Large intestine (tissue), 3 donors: ENCODE measurements at regions not wholly inside any gene's neighbourhood (a gene's known extent, or its start where the extent isn't known, plus 50 kb on each side); places are given as distances from the start of the nearest gene placed in this dataset.

ENCODE experiments used
- DNase-seq, 2 donors: peaks; one replicate each; pipeline versions ENCODE4 v3.0.0 to v3.0.0-alpha.2; 2013
- H3K27ac ChIP-seq: one replicate; pipeline ENCODE4 v1.5.1; 2013; ENCODE audit warnings: low read length
- H3K27me3 ChIP-seq: 2 replicates; pipeline ENCODE4 v1.6.1; 2013; ENCODE audit warnings: low read length; ENCODE audit not compliant: control insufficient read depth, insufficient read depth
- H3K36me3 ChIP-seq: 2 replicates; pipeline ENCODE4 v1.6.1; 2013; ENCODE audit warnings: low read length; ENCODE audit not compliant: control insufficient read depth, insufficient read depth
- H3K4me1 ChIP-seq: one replicate; pipeline ENCODE4 v1.6.1; 2013; ENCODE audit warnings: low read length; ENCODE audit not compliant: control insufficient read depth, insufficient read depth
- H3K4me3 ChIP-seq: one replicate; pipeline ENCODE4 v1.5.1; 2013; ENCODE audit warnings: low read length
- H3K9me3 ChIP-seq: one replicate; pipeline ENCODE4 v1.6.1; 2013; ENCODE audit warnings: mild to moderate bottlenecking, low read depth, low read length, moderate library complexity; ENCODE audit not compliant: control insufficient read depth
- WGBS: methylation state at CpG from one replicate; pipeline ENCODE4 v1.1.5; 2013; ENCODE audit warnings: low lambda C conversion rate; ENCODE audit not compliant: insufficient coverage; 5-methylcytosine and 5-hydroxymethylcytosine counted together

DNA sequence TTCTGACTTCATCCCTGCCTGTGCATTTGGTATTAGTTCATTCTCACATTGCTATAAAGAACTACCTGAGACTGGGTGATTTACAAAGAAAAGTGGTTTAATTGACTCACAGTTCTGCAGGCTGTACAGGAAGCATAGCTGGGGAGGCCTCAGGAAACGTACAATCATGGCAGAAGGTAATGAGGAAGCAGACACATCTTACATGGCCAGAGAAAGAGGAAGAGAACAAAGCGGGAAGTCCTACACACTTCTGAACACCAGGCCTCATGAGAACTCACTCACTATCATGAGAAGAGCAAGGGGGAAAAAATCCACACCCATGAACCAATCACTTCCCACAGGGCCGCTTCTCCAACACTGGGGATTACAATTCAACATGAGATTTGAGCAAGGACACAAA lies 303.9 kb downstream of the CBLN4 start:
- Histone ChIP-seq H3K27me3 (no peaks in the 10 kb centered on the region), H3K4me3 (no peak overlapping the region), H3K4me1 (no peaks in the 10 kb centered on the region), H3K27ac (no peak overlapping the region), H3K36me3 (no peaks in the 10 kb centered on the region), H3K9me3 (no peaks in the 10 kb centered on the region)
- no peak for DNase-seq
- WGBS, result no CpG with 5 or more reads among the region's 3 CpGs

DNA sequence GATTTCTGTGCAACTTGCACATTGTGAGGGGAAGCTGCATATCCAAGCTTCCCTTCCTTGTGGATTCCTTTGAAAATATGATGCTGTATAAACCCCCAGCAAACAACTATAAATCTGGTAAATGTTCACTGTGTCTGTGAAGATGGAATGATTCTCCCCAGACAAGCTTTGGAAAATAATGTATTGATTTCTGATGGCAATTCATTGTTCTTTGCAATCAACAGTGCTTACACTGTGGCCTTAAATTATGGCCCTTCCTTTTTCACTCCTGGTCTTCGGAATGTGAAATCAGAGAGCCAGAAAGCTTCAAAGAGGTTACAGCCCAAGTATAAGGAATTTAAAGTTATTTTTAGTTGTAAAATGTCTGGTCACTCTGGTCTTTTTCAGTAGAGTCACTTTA lies 308.8 kb downstream of the CBLN4 start:
- no CpG with 5 or more reads among the region's 1 CpG for WGBS
- Histone ChIP-seq H3K36me3 (no peaks in the 10 kb centered on the region), H3K9me3 (no peaks in the 10 kb centered on the region), H3K4me3 (no peak overlapping the region), H3K27me3 (no peaks in the 10 kb centered on the region), H3K4me1 (no peaks in the 10 kb centered on the region), H3K27ac (no peak overlapping the region)
- DNase-seq, result no peak

DNA sequence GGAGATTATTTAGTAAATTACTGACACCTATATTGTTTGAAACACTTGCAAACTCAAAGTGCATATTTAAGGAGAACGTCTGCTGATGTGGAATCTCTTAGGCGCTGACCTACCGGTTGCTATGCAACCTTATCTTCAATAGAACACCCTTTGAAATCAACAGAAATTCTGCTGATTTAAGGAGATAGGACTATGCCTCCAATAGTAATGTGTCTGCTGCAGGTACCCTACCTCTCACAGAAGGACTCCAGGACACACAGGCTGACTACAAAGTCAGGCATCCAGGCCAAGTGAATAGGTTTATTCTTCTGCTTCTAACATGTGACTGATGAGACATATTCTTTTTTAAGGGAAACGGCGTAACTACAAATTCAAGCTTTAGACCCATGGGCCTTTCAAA lies 311.7 kb downstream of the CBLN4 start:
- Histone ChIP-seq H3K4me1 (no peaks in the 10 kb centered on the region), H3K4me3 (no peak overlapping the region), H3K36me3 (no peaks in the 10 kb centered on the region), H3K9me3 (no peaks in the 10 kb centered on the region), H3K27ac (no peak overlapping the region), H3K27me3 (no peaks in the 10 kb centered on the region)
- DNase-seq, result no peak
- WGBS, result no CpG with 5 or more reads among the region's 5 CpGs

DNA sequence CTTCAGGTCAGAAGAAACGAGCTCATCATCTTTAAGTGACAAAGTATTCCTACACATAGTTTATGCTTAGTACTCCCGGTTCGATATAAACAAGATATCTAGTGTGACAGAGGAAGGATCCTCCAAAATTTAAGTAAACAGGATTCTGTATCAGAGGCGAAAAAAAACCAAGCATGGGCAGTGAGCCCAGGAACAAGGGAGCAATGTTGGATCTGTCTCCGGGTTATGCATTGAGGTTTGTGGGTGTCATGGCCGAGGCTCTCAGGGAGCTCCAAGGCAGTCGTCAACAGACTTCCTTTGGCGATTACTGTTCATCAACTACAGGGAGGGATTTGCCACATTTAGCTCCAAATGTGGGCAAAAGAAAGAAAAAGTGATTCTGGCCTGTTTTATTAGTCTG lies 319.5 kb downstream of the CBLN4 start:
- Histone ChIP-seq H3K4me3 (no peak overlapping the region), H3K9me3 (no peaks in the 10 kb centered on the region), H3K27me3 (no peaks in the 10 kb centered on the region), H3K4me1 (no peaks in the 10 kb centered on the region), H3K36me3 (no peaks in the 10 kb centered on the region), H3K27ac (no peak overlapping the region)
- no CpG with 5 or more reads among the region's 8 CpGs for WGBS
- no peak for DNase-seq

DNA sequence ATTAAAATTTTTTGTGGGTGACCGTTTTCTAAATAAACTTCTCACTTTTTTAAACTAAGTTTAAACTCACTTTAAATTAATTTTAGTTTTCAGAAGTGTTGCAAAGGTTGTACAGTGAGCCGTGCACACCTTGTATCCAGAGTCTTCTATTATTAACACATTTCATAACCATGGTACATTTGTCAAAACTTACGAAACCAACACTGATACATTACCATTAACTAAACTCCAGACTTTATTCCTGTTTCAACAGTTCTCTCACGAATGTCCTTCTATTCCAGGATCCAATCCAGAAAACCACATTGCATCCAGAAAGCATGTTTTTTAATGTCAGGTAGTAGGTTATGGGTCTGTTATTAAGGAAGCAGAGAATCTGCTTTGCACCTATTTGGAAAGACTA lies 319.9 kb downstream of the CBLN4 start:
- H3K27ac ChIP-seq, result no peak overlapping the region
- H3K4me3 ChIP-seq, result no peak overlapping the region
- H3K36me3 ChIP-seq, result no peaks in the 10 kb centered on the region
- no peak for DNase-seq
- H3K9me3 ChIP-seq, result no peaks in the 10 kb centered on the region
- H3K4me1 ChIP-seq, result no peaks in the 10 kb centered on the region
- H3K27me3 ChIP-seq, result no peaks in the 10 kb centered on the region
- 68% methylated on average over 2 of the region's 4 CpGs for WGBS

DNA sequence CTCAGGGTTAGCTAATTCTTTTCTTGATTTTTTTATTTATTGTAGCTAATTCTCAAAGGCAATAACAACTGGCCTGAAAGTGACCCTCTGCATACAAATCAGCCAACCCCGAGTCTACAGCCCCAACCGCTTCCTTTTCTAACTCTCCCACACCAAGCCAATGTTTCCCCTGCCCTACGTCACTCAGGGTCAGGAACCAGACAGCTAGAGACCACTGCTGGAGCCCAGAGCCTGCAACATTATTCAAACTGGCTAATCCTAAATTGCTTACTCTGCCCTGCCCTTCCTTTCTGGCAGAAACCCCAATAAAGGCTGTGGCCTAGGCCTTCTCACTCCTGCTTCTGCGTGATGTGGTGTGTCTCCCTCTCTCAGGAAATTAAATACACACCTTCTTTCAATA lies 320.7 kb downstream of the CBLN4 start:
- Histone ChIP-seq H3K4me1 (no peaks in the 10 kb centered on the region), H3K27ac (no peak overlapping the region), H3K27me3 (no peaks in the 10 kb centered on the region), H3K9me3 (no peaks in the 10 kb centered on the region), H3K36me3 (no peaks in the 10 kb centered on the region), H3K4me3 (no peak overlapping the region)
- DNase-seq, result no peak
- 60% methylated on average over 1 of the region's 4 CpGs for WGBS

DNA sequence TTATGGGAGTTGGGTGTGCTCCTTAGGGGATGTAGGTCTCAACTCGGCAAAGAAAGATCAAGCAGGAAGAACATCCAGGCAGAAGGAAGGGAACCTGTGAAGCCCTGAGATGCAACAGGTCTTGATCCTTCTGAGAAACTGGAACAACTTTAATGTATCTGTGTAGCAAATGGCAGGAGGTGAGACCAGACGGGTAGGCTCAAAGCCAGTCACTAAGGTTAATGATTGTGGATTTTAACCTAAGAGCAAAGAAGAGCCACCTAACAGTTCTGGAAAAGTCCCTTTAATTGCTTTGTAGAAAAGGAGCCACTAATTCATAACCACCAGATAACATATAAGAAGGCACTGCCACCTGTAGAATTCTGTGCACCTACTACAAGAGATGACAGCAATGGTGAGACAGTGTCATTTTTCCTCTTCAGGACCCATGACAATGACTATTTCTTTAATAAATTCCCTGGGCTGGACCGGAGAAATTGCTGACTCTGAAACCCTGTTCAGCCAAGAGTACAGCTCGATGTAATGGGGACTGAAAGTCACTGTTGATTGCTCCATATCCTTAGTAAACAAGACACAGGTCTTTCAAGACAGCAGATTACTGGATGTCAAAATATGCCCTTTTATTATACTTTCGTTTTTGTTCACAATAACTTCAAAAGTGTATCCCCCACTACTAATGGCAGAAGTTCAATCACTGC lies 326.2 kb downstream of the CBLN4 start:
- WGBS, result 33% methylated on average over 1 of the region's 5 CpGs
- no peak overlapping the region for H3K27ac ChIP-seq
- H3K27me3 ChIP-seq, result no peaks in the 10 kb centered on the region
- H3K4me1 ChIP-seq, result no peaks in the 10 kb centered on the region
- no peak overlapping the region for H3K4me3 ChIP-seq
- no peaks in the 10 kb centered on the region for H3K9me3 ChIP-seq
- no peak for DNase-seq
- H3K36me3 ChIP-seq, result no peaks in the 10 kb centered on the region

DNA sequence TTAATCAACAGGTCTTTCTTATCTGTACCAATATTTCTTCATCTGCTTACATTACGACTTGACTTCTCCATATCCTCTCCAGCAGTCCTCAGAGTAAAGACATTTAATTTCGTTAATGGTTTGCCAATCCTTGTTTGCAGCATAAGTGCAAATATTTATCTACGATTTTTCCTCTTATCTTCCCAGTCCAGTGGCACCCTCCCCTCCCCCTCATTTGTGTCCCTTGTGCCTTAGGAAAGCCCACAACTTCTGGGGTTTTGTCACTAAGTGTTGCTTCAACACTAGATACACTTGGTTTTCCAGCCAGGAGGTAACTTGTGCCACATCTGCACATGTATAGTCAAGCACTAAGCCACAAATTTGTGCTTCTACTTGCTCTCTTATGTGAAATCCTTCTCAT lies 327.2 kb downstream of the CBLN4 start:
- H3K36me3 ChIP-seq, result no peaks in the 10 kb centered on the region
- H3K4me1 ChIP-seq, result no peaks in the 10 kb centered on the region
- H3K27me3 ChIP-seq, result no peaks in the 10 kb centered on the region
- WGBS, result 21% methylated on average over 3 of the region's 3 CpGs
- H3K9me3 ChIP-seq, result no peaks in the 10 kb centered on the region
- no peak for DNase-seq
- no peak overlapping the region for H3K27ac ChIP-seq
- H3K4me3 ChIP-seq, result no peak overlapping the region

DNA sequence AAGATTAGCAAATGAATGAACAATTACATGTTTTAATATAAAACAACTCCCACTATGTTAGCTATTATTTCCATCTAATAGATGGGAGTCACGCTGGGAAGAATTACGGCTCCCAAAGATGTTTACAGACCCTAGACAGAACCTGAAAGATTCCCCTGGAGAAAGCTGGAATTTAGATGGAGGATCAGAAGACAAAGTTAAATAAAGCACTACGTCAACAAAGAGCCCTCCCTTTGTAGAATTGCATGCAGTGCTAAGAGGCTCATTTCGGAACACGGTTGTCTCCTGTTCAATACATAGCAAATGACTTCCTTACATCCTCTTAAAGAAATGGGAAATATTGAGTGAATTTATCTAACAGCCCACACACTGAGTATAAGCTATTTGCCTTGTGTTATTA lies 328.3 kb downstream of the CBLN4 start:
- Histone ChIP-seq H3K9me3 (no peaks in the 10 kb centered on the region), H3K4me1 (no peaks in the 10 kb centered on the region), H3K4me3 (no peak overlapping the region), H3K27me3 (no peaks in the 10 kb centered on the region), H3K27ac (no peak overlapping the region), H3K36me3 (no peaks in the 10 kb centered on the region)
- no CpG with 5 or more reads among the region's 5 CpGs for WGBS
- no peak for DNase-seq

DNA sequence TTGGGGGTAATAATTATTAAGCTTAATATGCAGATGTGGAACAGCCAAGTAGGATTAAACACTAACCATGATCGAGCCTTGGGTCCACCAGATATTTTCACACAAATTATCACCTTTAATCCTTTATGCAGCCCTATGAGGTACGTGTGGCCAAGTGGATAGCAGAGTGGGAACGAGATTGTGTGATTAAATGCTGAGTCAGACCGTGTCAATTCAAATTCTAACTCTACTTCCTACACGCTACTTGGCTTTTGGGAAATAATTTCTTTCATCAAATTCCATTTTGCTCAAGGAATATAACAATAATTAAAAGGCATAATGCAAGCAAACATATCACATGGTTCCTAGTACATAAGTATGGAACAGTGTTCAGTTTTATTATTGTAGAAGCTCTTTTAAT lies 329.2 kb downstream of the CBLN4 start:
- no peak for DNase-seq
- Histone ChIP-seq H3K4me3 (no peak overlapping the region), H3K27me3 (no peaks in the 10 kb centered on the region), H3K27ac (no peak overlapping the region), H3K4me1 (no peaks in the 10 kb centered on the region), H3K36me3 (no peaks in the 10 kb centered on the region), H3K9me3 (no peaks in the 10 kb centered on the region)
- 93% methylated on average over 3 of the region's 5 CpGs for WGBS

DNA sequence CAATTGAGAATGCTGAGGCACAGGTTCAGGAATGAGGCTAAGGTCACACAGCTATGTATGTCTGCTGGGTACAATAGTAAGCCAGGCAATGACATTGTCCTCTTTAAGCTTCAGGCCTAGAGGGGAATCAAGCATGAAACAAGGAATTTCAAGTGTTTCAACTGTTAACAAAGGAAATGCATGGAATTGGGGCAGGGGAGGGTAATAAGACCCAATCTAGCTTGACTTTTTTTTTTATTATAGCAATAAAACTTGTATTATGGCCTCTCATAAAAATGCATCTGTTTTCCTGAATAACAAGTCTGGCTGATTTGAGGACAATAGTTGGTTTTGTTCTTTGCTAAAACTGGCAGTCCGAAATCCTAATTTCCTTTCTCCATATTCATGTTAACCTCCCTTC lies 336.7 kb downstream of the CBLN4 start:
- no CpG with 5 or more reads among the region's 1 CpG for WGBS
- H3K27ac ChIP-seq, result no peak overlapping the region

More for the DNA sequence above, 336.7 kb downstream of the CBLN4 start:
- Histone ChIP-seq H3K9me3 (no peaks in the 10 kb centered on the region), H3K4me1 (no peaks in the 10 kb centered on the region), H3K4me3 (no peak overlapping the region), H3K36me3 (no peaks in the 10 kb centered on the region), H3K27me3 (no peaks in the 10 kb centered on the region)
- no peak for DNase-seq
